ENCODE measurements at regions not wholly inside any gene's neighbourhood (a gene's known extent, or its start where the extent isn't known, plus 50 kb on each side); places are given as distances from the start of the nearest gene placed in this dataset.

- Mint-ChIP-seq H3K27ac (ENCODE audit: low read depth, unreplicated experiment) (no peak overlapping the region), H3K36me3 (ENCODE audit: insufficient read depth, unreplicated experiment) (no peaks in the 10 kb centered on the region), H3K9me3 (ENCODE audit: unreplicated experiment) (no peaks in the 10 kb centered on the region), H3K4me3 (ENCODE audit: unreplicated experiment) (no peak overlapping the region), H3K27me3 (ENCODE audit: insufficient read depth, unreplicated experiment) (no peaks in the 10 kb centered on the region), H3K4me1 (ENCODE audit: insufficient read depth, unreplicated experiment) (no peaks in the 10 kb centered on the region)
- ChIA-PET POLR2A (no interaction called here), CTCF (interaction anchor here (0.6 kb wide), 1 partner anchor 144 kb away, joined by 3 read pairs; no protein-coding TSS in a partner anchor)
- TF ChIP-seq, protein P1, sequence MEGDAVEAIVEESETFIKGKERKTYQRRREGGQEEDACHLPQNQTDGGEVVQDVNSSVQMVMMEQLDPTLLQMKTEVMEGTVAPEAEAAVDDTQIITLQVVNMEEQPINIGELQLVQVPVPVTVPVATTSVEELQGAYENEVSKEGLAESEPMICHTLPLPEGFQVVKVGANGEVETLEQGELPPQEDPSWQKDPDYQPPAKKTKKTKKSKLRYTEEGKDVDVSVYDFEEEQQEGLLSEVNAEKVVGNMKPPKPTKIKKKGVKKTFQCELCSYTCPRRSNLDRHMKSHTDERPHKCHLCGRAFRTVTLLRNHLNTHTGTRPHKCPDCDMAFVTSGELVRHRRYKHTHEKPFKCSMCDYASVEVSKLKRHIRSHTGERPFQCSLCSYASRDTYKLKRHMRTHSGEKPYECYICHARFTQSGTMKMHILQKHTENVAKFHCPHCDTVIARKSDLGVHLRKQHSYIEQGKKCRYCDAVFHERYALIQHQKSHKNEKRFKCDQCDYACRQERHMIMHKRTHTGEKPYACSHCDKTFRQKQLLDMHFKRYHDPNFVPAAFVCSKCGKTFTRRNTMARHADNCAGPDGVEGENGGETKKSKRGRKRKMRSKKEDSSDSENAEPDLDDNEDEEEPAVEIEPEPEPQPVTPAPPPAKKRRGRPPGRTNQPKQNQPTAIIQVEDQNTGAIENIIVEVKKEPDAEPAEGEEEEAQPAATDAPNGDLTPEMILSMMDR (IDR thresholded peaks at IDR 0.05; ENCODE audit: unreplicated experiment): no peak
- intact Hi-C loops (cut with micrococcal nuclease): no loop called here
- no peak for DNase-seq (ENCODE audit: unreplicated experiment)
- no TSS peak for BruUV-seq (replicated peaks)
Measured at GRCh38 chr20:17140894-17141293, 85.9 kb upstream of the PCSK2 start.

DNA sequence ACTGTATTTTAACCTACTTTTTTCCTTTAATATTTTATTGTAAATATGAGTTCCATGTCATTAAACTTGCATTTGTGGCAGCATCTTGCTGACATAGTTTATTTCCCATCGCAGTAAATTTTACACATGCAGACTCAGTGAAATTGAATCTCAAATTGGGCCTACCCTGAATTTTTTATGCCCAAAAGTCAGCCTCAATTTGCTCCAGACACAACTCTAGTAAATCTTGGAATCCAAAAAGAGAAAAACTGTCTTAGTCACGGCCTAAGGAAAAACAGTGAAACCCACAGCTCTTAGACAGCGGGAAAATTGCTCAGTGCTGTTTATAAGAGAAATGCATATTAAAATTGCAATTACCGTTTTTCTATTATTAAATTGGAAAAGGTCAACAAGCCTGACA, 85.3 kb upstream of the PCSK2 start:
- ChIA-PET CTCF (interaction anchor here (0.7 kb wide), 1 partner anchor 44 kb away, joined by 3 read pairs; no protein-coding TSS in a partner anchor), POLR2A (no interaction called here)
- H3K27me3 Mint-ChIP-seq (ENCODE audit: insufficient read depth, unreplicated experiment): no peaks in the 10 kb centered on the region
- H3K27ac Mint-ChIP-seq (ENCODE audit: low read depth, unreplicated experiment): no peak overlapping the region
- BruUV-seq (replicated peaks): no TSS peak
- H3K4me1 Mint-ChIP-seq (ENCODE audit: insufficient read depth, unreplicated experiment): no peaks in the 10 kb centered on the region
- no peaks in the 10 kb centered on the region for H3K9me3 Mint-ChIP-seq (ENCODE audit: unreplicated experiment)
- intact Hi-C loops (cut with micrococcal nuclease): no loop called here
- no peak overlapping the region for H3K4me3 Mint-ChIP-seq (ENCODE audit: unreplicated experiment)
- H3K36me3 Mint-ChIP-seq (ENCODE audit: insufficient read depth, unreplicated experiment): no peaks in the 10 kb centered on the region
- DNase-seq (ENCODE audit: unreplicated experiment): no peak
- TF ChIP-seq, protein P1 (IDR thresholded peaks at IDR 0.05; ENCODE audit: unreplicated experiment): no peak

DNA sequence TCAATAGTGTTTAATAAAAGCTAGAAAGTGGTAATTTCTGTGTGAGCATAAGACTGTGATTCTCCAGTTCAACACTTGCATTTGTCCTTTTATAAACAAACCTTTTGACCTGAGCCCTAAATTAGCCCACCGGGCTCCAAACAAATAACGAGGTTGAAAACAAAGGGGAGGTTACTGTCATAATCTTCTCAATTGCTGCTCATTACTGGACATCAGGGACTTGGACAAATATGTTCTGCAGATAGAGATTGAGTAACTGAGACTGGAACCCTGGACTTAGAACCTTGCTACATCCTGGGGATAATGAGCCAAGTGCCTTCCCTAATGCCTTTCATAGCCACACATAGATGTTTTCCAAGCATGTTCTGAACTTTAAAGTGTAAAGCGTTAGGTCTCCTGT, 84.2 kb upstream of the PCSK2 start:
- DNase-seq (ENCODE audit: unreplicated experiment): no peak
- CTCF ChIA-PET: no interaction called here
- Mint-ChIP-seq H3K27me3 (ENCODE audit: insufficient read depth, unreplicated experiment) (no peaks in the 10 kb centered on the region), H3K4me1 (ENCODE audit: insufficient read depth, unreplicated experiment) (no peaks in the 10 kb centered on the region), H3K27ac (ENCODE audit: low read depth, unreplicated experiment) (no peak overlapping the region), H3K9me3 (ENCODE audit: unreplicated experiment) (no peaks in the 10 kb centered on the region), H3K4me3 (ENCODE audit: unreplicated experiment) (no peak overlapping the region), H3K36me3 (ENCODE audit: insufficient read depth, unreplicated experiment) (no peaks in the 10 kb centered on the region)
- intact Hi-C loops (cut with micrococcal nuclease): no loop called here
- TF ChIP-seq, protein P1 (IDR thresholded peaks at IDR 0.05; ENCODE audit: unreplicated experiment): no peak
- POLR2A ChIA-PET: no interaction called here
- no TSS peak for BruUV-seq (replicated peaks)

DNA sequence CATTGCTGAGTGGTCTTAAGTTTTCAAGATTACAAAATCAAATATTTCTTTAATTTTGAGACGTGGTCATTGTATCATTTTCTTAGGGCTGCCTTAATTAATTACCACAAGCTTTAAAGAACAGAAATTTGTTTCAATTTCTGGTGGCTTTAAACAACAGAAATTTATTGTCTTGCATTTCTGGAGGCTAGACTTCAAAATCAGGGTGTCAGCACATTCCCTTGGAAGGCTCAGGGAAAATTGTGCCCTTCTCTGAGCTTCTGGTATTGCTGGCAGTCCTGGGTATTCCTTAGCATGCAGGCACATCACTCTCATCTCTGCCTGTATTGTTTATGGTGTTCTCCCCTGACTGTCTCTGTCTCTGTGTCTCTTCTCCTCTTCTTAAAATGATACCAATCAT, 76.0 kb upstream of the PCSK2 start:
- intact Hi-C loops (cut with micrococcal nuclease): no loop called here
- Mint-ChIP-seq H3K4me3 (ENCODE audit: unreplicated experiment) (no peak overlapping the region), H3K4me1 (ENCODE audit: insufficient read depth, unreplicated experiment) (no peaks in the 10 kb centered on the region), H3K27me3 (ENCODE audit: insufficient read depth, unreplicated experiment) (no peaks in the 10 kb centered on the region), H3K9me3 (ENCODE audit: unreplicated experiment) (no peaks in the 10 kb centered on the region), H3K36me3 (ENCODE audit: insufficient read depth, unreplicated experiment) (no peaks in the 10 kb centered on the region), H3K27ac (ENCODE audit: low read depth, unreplicated experiment) (no peak overlapping the region)
- CTCF ChIA-PET: no interaction called here
- no TSS peak for BruUV-seq (replicated peaks)
- DNase-seq (ENCODE audit: unreplicated experiment): no peak
- POLR2A ChIA-PET: interaction anchor here (0.7 kb wide), 1 partner anchor 340 kb away, joined by 3 read pairs; no protein-coding TSS in a partner anchor
- TF ChIP-seq, protein P1 (IDR thresholded peaks at IDR 0.05; ENCODE audit: unreplicated experiment): no peak
